HG02938 (cell line): ENCODE measurements at regions not wholly inside any gene's neighbourhood (a gene's known extent, or its start where the extent isn't known, plus 50 kb on each side); places are given as distances from the start of the nearest gene placed in this dataset.

Source experiments
- ATAC-seq: cut with Tn5 transposase; IDR thresholded peaks from one replicate; pipeline ENCODE4 v1.9.1; 2021; ENCODE audit warnings: mild to moderate bottlenecking, moderate library complexity; ENCODE audit not compliant: unreplicated experiment

GRCh38 chr9:20137425-20137824 is 348.6 kb upstream of the SLC24A2 start:
- no peak for ATAC-seq

DNA sequence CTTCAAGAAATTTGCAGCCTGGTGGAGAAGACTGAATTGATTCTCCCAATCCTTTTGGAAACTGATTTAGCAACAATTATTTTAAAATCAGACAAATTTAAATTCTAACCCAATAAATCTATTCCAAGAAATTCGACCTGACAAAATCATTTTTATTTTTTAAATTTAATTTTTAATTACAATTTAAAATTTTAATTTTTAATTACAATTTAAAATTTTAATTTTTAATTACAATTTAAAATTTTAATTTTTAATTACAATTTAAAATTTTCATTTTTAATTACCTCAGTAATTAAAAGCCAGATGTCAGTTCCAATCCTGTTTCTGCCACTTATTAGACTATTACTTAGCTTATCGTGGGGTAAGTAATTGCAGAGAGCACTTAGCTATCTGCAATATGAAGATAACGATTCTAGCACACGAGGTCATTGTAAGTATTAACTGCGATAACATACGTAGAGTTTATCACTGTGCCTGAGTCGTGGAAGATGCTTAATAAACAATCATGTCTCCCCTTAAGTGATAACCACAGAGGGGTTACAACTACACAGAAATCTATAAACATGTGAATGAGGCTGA is 346.4 kb upstream of the SLC24A2 start:
- ATAC-seq, result no peak

DNA sequence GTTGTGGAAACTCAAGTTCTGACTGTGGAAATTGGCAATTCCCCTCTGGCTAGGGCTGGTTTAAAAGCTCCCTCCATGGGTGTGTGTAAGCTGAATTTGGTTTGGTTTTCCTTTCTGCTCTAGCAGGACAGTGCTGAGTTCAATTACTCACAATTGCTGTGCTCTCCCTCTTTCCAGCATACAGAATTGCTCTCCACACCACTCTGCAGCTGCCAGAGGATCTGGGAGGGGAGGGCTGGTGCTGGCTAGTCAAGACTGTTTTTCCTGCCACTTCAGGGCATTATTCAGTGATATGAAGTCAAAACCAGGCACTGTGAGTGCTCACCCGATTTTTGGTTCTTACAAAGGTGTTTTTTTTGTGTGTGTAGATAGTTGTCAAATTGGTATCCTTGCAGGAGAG is 336.9 kb upstream of the SLC24A2 start:
- ATAC-seq, result no peak

DNA sequence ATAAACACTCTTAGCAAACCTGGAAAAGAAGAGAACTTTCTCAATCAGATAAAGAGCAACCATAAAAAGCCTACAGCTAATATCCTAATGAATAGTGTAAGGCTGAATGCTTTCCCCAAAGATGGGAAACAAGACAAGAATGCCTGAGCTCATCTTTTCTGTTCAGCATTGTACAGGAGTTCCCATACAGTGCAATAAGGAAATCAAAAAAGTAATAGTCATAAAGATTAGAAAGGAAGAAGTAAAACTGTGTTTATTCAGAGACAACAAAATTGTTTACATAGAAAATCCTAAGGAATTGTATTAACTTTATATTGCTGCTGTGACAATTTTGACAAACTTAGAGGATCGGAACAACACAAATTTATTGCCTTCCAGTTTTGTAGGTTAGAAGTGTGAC is 330.7 kb upstream of the SLC24A2 start:
- no peak for ATAC-seq

GRCh38 chr9:20117986-20118385 is 329.1 kb upstream of the SLC24A2 start:
- no peak for ATAC-seq

GRCh38 chr9:20117482-20117881 is 328.6 kb upstream of the SLC24A2 start:
- ATAC-seq, result no peak

DNA sequence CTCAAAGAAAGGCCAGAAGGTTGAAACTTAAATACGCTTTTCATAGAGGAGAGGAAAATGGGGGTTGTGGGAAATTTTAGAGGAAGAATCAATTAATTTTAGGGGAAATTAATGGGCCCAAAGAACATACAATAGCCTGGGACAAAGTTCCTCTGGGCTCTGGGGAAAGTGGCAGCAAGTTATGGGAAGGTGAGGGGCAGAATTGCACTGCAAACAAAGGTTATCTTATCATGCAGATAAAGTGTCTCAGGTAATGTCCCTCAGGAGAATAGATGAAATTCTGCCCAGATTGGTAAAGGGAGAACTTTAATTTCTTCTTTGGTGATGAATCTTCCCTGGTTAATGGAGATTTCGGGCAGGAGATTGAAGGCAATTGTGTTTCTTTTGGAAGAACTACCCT is 326.1 kb upstream of the SLC24A2 start:
- ATAC-seq, result no peak

DNA sequence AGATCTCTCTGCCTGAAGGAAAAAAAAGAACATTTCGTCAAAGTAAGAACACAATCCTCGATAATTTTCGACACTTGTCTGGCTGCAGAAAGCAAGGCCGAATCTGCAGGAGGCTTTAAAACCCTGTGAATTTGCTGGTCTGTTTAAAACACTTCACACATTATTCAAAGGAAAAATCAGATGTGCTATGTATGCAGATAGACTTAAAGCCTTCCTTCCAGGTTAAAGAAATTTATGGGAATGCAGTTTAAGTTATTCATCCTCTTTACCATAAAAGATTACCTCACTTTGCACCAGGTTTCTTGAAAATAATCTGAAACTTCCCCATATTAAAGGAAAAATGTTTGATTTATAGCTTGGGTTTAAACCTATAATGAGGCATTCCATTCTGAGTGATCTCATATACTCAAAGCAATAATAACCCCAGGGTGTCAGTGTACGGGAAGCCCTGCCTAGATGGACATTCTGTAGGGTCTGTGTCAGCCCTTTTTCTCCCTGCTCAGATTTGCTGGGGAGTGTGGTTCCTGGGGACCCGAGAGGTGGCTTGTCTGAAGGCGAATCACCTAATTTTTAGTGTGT is 323.5 kb upstream of the SLC24A2 start:
- no peak for ATAC-seq

DNA sequence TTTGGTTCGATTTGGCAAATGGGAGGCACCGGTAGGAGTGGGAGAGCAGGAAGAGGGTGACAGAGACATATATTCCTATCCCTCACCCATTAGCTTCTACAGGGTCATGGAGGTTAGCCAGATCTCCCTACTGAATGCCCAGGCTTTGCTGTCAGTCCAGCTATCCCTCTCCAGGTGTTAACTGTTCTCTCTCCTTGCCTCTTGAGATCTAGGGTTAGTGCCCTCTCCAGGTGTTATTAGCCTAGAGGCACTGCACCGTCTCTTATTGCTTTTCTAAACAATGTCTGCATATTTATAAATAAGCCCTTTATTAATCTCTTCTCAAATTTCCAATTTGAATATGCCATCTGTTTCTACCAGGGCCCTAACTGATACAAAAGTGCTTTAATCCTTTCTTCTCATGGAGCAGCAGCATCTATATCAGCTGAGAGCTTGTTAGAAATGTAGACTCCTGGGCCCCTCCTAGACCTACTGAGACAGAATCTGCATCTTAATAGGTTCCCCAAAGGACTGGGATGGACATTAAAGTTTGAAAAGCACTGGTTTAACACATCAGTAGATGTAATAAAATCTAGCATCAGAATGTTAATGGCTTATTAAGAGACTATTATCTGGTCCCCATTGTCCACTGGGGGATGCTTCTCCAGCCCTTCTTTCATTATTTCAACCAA is 322.5 kb upstream of the SLC24A2 start:
- ATAC-seq, result no peak

- ATAC-seq, result no peak
These were observed 306.7 kb upstream of the SLC24A2 start for GRCh38 chr9:20095430-20096092.

DNA sequence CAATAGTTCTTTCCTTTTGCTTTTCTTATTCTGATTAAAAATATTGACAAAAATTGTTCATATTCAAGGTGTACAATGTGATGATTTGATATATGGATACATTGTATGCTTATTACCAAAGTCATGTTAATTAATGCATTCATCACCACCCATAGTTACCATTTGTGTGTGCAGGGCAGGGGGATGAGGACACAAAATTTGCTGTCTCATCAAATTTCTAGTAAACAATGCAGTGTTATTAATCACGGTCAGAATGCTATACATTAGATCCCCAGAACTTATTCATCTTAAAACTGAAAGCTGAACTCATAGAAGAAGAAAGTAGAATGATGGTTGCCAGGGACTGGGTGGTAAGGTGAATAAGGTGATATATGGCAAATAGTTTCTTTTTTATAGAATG is 303.7 kb upstream of the SLC24A2 start:
- no peak for ATAC-seq

DNA sequence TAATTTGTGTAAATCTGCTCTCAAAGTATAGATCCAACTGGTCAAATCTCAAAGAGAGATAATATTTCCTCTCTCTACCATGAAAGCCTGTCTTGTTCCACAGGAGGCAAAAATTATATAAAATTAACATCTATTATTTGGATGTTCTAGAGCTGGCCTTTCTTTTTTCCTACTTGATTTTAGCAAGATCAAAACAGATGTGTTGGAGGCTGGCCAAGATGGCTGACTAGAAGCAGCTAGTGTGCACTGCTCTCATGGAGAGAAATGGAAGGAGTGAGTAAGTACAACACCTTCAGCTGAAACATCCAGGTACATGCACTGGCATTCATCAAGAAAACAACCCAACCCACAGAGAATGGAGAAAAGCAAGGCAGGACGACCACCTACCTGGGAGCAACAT is 298.6 kb upstream of the SLC24A2 start:
- no peak for ATAC-seq

GRCh38 chr9:20085842-20086241 is 297.0 kb upstream of the SLC24A2 start:
- ATAC-seq, result no peak

GRCh38 chr9:20084125-20084524 is 295.3 kb upstream of the SLC24A2 start:
- ATAC-seq, result no peak

- no peak for ATAC-seq
These were observed 294.6 kb upstream of the SLC24A2 start for GRCh38 chr9:20083390-20083789.

GRCh38 chr9:20082831-20083230 is 294.0 kb upstream of the SLC24A2 start:
- no peak for ATAC-seq

DNA sequence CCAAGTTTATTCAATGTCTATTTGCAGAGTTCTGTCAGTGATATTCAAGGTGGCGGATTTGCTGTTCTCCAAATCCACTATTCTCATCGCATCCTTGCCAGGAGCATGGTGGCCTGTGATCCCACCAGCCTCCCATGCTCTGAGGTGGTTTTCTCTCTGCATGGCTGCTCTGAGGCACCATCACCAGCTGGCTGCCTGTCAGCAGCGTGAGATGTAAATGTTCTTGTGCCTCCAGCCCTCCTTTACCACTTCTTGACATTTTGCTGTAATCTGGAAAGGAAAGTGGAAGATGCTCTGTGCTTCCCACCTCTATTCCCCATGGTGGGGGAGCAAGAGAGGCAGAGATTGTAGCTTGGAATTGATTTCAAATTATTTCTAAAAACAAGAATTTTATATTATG is 293.6 kb upstream of the SLC24A2 start:
- no peak for ATAC-seq

DNA sequence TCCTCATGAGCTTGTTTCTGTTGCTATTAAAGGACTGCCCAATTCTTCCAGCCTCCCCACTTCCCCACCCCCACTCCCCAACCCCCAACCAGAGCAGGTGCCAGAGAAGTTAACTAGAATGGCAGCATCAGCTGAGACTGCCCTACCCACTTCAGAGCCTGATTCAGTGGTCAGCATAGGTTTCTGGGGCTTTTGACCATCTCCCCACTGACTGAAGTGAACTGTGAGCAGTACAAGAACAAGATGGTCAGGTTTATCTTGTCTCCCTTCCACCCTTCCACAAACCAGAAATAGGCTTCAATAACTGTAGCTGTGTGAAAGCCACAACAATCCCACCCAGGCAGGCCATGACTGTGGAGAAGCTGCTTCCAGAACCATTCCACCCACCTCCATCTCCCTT is 289.4 kb upstream of the SLC24A2 start:
- no peak for ATAC-seq

- no peak for ATAC-seq
These were observed 285.5 kb upstream of the SLC24A2 start for GRCh38 chr9:20074291-20074690.

DNA sequence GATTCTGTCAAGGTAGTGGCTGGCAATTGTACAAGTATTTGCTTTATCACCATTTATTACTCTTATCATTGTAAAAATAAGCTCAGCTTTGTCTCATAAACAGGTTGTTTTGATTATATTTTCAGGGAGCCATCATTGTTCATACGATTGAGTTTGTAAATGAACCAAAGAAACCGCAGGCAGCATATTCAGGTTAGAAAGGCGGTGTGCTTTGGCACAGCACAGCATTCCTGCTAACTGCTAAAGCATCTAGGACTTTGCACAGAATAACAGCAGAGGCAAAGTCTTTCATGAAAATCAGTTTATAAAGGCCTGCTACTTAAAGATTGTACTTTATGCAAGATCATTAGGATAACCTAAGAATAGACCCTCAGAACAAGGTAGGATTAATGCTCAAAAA is 281.5 kb upstream of the SLC24A2 start:
- no peak for ATAC-seq

GRCh38 chr9:20065796-20066700 is 277.2 kb upstream of the SLC24A2 start:
- ATAC-seq, result no peak
